GM19023 (cell line): ENCODE measurements at regions not wholly inside any gene's neighbourhood (a gene's known extent, or its start where the extent isn't known, plus 50 kb on each side); places are given as distances from the start of the nearest gene placed in this dataset.
A peak's percentile ranks its signal among the peaks of the same experiment; 100 is the strongest.
"Not testable (repeated sequence)": the region's sequence is repeated elsewhere in the genome, so short reads cannot be mapped to it uniquely, and the experiment has no call there.

ENCODE experiments used
- ATAC-seq: cut with Tn5 transposase; IDR thresholded peaks from one replicate; pipeline ENCODE4 v1.9.1; 2021; ENCODE audit warnings: mild to moderate bottlenecking, moderate library complexity; ENCODE audit not compliant: unreplicated experiment

DNA sequence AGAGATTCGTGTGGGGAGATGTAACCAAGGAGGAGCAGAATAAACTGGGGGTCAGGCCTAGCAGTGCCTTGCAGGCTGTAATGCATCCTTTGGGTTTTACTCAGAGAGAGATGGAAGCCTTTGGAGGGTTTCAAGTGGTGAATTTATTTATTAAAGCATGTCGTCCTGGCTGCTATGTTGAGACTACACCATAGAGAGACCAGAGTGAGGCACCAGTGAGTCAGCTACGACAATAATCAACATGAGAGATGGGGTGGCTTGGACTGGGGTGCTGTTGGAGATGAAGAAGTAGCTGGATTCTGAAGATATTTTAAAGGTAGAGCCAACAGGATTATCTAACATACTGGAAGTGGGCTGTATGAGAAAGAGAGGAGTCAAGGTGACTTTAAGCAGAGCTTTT lies 335.3 kb upstream of the ARHGEF26 start:
- ATAC-seq, result no peak

DNA sequence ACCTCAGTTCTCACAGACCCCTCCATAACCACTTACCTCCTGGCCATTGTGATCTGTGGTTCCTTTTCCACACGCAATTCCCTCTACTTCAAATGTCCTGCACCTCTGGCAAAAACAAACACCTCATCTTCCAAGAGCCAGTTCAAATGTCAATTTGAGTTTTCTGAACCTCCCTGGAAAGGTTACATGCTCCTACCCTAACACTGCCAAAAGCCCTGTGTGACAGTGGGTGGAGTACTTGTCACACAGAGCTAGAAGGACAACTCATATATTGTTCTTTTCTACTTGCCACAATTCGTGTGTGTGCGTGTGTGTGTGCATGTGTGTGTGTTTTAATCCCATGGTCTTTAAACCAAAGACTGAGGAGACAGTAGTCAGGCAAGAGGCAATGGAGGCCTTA lies 331.8 kb upstream of the ARHGEF26 start:
- ATAC-seq, result no peak

DNA sequence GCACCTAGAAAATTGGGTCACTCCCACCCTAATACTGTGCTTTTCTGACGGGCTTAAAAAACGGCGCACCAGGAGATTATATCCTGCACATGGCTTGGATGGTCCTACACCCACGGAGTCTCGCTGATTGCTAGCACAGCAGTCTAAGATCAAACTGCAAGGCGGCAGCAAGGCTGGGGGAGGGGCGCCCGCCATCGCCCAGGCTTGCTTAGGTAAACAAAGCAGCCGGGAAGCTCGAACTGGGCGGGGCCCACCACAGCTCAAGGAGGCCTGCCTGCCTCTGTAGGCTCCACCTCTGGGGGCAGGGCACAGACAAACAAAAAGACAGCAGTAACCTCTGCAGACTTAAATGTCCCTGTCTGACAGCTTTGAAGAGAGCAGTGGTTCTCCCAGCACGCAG lies 324.1 kb upstream of the ARHGEF26 start:
- not testable (repeated sequence) for ATAC-seq

DNA sequence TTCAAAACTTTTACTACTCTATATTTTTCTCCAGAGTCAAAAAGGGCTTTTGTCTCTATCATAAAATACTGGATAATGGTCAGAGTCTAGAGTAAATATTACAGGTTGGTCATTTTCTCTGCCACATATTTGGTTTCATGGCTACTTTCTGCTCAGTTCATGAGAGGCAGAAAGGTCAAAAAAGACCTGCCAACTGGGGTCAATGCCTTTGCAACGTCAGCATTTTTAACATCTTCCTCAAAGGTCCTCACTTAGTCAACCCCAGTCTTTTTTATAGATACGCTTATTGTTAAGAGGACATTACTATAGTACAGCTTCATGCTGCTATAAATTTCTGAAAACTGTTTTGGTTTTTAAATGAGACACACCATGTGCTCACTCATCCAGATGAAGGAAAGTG lies 312.1 kb upstream of the ARHGEF26 start:
- ATAC-seq, result no peak

DNA sequence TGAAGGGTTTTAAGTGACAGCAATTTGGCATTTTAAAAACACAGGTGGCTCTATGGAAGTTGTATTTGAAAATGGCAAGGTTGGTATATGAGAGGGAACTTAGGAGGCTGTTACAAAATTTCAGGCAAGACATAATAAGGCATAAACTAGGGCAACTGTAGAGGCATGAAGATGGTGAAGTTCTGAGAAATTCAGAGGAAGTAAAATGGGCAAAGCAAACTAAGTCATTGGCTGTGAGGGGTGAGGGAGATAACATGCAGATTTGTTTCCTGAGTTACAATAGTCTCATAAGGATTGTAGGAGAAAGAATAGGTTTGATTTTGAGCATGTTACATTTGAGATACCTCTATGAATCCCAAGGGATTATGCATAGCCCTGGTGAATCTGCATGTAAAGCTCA lies 302.9 kb upstream of the ARHGEF26 start:
- ATAC-seq, result no peak

DNA sequence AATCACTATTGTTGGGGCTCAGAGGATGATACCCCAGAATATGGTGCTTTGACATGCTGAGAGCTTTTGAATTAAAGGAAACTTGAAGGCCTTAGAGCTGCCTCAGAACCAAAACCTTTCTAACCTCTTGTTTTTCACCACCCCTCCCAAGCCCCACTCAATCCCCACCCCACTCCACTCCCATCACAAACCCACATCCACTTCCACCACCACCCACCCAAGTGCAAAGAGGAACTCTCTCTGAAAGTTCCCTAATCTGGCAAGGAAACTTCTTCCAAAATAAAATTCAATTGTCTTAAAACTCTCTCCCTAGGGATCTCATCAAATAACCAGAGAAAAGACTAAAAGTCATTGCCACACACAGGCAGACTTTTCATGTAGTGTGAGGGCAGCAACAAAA lies 301.2 kb upstream of the ARHGEF26 start:
- no peak for ATAC-seq

DNA sequence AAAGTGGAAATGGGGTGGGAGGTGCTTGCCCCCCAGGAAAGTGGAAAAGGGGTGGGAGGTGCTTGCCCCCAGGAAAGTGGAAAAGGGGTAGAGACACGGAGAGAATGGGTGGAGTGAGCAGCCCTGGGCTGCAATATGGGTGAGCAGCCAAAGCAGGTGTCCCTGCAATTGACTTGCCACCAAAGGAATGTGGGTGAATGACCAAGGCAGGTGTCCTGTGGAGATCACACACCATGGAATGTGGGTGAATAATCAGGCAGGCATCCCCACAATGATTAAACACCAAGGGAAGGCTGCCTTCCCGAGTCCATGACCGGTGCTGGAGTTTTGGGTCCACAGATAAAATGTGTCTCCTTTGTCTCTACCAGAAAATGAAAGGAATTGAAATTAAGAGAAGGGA lies 292.8 kb upstream of the ARHGEF26 start:
- not testable (repeated sequence) for ATAC-seq

DNA sequence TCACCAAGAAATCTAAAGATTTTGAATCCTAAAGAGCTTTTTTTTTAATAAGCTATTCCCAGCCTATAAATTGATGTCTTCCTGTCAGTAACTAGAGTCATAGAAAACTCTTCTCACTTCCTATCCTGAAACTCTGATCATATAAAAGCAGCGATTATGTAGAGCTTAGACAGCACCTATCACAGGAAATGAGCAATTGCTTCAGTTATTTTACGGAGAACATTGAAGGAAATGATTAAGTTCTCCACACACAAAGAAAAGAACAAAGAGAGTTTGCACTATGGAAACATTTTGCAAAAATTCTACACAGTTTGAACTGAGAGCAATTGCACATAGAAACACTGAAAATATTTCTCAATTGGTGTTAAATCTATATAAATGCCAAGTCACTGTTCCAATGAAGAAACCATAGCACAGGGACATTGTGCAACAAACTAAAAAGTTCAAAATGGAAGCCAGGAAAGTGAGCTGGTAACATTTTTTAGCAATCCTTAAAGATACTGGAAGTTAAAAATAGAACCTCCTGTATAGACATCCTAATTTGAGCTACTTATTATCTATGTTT lies 291.5 kb upstream of the ARHGEF26 start:
- no peak for ATAC-seq

DNA sequence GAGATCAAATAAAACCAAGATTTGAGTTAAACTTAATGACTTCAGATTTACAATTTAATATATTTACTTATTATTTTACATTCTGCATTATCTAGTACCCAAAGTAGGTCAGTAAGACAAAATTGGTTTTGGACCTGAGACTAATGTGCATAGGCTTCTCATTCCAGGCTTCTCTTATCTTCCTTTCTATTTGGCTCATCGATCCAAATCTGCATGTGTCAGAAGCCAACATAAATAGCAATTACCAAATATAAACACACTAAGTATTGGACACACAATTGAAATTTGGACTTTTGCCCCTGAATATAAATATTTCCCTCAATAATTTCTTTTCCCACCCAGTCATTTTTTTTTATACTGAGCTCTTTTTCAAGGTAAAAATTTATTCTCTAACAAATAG lies 290.6 kb upstream of the ARHGEF26 start:
- ATAC-seq, result no peak

DNA sequence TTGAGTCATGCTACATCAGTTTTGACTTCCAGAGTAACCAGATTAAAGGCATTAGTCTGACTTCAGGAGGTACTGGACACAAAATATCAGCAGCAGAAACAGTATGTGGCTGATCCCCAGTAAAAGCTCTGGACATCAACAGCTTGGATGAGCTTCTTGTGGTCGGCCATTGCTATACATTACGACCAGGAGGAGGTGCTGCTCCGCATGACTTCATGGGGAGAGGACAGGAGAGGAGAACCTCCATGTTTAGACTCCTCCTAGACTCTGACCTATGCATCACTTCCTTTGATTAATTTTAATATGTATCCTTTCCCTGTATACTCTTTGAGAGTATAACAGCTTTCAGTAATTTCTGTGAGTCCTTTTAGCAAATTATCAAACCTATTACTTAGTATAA lies 285.6 kb upstream of the ARHGEF26 start:
- ATAC-seq, result no peak

DNA sequence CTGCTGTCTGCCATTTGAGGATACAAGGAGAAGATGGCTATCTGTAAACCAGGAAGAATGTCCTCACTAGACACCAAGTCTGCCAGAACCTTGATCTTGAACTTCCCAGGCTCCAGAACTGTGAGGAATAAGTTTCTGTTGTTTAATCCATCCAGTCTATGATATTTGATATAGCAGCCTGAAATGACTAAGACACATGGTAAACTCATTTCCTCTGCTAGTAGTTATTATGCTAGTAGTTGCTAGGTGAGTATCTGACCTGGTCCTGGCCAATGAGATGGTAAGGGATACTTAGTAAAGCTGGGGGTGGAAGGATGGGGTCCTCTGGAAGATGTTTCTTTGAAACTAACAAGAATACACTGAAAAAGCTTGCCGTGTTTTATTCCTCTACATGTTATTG lies 280.7 kb upstream of the ARHGEF26 start:
- no peak for ATAC-seq

DNA sequence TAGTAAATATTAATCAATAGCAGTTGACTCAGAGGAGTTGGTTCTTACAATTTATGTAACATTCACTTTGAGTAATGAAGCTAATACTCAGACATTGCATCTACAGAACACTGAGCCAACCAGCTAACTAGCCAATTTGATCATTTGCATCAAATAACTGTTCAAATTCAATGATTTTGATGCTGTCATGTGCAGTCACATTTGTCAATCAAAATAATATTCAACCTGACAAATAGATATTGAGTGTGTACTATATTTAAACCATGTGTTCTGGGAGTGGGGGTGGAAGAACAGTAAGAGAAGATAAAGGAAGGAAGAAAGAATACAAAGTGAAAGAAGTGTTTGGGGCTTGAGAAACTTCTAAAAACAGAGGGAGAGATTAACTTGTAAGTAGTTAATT lies 277.2 kb upstream of the ARHGEF26 start:
- ATAC-seq, result no peak

DNA sequence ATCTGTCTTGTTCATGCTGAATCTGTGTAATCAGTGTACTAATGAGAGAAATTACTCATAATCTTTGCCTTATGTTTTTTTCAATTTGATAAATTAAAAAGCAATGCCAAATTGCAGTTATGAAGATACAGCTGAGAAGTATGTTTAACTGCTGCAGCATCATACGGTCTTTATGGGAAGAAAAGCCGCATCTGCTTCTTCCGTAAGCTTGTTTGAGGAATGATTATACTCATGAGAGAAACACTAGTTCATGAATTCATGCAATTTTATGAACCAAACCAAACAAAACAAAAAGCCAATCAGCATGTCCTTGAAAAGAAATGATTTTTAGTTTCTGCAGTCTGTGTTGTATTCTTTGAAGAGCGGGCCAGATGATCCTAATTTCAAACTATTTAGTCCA lies 275.9 kb upstream of the ARHGEF26 start:
- no peak for ATAC-seq

DNA sequence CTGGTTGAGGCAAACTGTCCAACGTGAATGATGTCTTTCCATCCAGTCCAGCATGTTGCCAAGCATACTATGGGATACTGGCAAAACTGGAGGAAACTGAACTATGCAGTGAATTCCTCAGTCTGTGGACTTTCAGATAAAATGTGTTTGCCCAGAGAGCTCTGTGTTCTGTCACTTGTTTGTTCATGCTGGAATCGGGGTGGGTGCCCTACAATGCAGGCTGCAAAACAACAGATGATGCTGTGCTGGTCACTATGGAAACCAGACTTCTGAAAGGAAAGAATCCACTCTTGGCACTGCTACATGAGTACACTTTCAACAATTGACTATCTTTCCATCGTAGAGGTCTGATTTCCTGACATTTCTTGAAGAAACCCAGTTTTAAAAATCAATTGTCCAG lies 272.5 kb upstream of the ARHGEF26 start:
- ATAC-seq, result no peak

DNA sequence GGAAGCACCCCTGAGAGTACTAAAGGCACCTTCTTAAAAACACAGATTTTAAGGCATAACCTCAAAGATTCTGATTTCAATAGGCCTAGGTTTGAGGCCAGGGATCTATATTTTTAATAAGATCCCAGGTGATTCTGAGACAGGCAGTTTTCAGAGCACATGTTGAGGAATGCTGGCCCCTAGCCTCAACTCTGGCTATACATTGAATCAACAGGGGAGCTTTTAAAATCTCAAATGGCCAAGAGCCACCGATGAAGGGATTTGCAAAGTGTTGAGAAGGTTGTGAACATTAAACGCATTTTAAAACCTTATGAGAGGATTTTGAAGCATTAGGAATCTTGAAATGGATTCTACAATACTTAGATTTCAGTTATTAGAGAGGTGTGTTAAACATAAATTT lies 268.8 kb upstream of the ARHGEF26 start:
- no peak for ATAC-seq

DNA sequence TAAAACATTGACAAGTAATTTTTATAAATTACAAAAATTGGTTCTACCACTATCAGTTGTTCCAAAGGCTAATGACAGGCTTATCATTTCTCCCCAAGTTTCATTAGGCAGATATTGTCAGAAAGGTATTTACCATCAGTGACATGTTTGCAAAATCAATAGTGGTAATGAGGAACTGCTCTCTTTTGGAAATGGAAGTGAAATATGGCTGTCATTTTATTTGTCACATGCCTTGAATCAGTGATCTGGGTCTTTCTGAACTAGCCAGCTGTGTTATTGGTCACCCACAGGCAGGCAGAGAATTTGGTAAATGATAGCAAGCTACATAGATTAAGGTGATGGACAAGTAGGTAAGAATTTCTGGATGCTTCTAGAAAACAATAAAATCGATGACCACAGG lies 268.0 kb upstream of the ARHGEF26 start:
- no peak for ATAC-seq

DNA sequence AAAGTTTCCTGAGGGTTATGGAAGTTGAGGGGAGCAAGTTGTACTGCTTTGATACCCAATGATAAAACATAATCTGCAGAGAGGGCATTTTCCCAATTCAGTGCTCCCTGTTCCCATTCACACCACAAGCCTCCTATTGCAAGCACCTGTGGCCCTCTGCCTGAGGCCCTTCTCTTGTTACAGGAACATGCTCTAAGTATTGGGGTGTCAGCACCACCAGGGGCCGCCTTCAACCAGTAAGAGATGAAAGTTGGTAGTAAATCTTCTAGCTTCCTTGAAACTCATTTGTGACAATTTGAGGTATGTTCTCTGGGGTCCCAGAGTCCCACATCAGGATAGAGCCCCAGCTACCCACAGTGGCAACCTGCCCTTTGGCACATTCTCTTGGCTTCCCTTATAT lies 265.4 kb upstream of the ARHGEF26 start:
- ATAC-seq, result peak; percentile 75

DNA sequence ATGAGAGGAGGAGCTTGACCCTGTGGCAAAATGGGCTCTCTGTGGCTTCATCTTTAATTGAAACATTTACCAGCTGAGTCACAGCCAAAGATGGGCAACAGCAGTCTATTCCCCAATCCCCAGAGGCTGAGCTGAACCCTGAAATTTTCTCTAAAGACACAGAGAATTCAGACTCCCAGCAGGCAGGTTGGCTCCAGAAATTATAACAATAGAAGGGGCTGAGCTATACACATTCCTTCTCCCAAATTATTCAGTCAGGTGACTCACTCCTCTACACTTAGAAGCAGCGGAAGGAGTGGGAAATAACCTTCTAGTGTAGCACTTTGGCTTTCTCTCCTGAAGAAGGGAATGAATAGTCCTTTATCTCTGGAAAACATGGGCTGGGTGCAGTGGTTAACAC lies 264.3 kb upstream of the ARHGEF26 start:
- ATAC-seq, result no peak

DNA sequence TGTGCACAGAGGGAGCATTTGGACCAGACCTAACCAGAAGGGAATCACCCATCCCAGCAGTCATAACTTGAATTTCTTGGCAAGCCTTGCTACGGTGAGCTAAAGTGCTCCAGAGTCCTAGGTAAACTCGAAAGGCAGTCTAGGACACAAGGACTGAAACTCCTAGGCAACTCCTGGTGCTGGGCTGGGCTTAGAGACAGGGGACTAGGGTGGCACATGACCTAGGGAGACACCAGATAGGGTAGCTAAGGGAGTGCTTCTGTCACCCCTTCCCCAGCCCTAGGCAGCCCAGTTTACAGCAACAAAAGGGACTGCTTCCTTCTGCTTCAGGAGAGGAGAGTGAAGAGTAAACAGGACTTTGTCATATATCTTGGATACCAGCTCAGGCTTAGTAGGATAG lies 256.4 kb upstream of the ARHGEF26 start:
- ATAC-seq, result no peak

DNA sequence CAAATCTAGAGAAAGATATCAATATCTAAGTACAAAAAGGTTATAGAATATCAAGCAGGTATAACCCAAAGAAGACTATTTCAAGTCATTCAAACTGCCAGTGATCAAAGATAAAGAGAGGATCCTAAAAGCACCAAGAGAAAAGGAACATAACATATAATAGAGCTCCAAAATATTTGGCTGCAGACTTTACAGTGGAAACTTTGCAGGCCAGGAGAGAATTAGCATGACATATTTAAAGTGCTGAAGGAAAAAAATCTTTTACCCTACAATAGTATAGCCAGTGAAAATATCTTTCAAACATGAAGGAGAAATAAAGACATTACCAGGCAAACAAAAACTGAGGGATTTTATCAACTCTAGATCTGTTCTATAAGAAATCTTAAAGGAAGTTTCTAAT lies 254.3 kb upstream of the ARHGEF26 start:
- ATAC-seq, result no peak

DNA sequence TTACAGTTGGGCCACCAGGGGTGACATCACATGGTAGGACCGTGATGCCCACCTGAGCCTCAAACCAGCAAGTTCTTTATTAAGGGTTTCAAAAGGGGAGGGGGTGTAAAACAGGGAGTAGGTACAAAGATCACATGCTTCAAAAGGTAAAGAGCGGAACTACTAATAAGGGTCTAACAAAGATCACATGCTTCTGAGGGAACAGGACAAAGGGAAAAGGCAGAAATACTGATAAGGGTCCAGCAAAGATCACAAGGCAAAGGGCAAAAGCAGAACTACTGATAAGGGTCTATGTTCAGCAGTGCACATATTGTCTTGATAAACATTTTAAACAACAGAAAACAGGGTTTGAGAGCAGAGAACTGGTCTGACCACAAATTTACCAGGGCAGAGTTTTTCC lies 246.8 kb upstream of the ARHGEF26 start:
- not testable (repeated sequence) for ATAC-seq

DNA sequence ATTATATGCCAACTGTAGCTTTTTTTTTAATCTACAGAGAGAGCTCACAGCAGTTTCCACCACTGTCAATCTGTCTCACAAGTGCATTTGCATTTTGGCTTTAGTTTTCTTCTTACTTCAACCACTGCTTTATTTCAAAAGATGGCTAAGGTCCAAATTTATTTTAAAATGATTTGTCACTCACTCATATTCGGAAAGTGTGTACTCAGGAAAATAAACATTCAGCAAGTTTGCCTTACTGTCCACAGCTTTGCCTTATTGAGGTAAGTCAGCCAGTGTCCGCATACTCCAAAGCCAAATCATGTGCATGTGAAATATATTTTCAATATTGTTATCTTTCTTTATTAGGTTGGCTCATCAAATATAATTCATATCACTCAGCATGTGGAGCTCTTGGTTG lies 240.7 kb upstream of the ARHGEF26 start:
- ATAC-seq, result no peak

DNA sequence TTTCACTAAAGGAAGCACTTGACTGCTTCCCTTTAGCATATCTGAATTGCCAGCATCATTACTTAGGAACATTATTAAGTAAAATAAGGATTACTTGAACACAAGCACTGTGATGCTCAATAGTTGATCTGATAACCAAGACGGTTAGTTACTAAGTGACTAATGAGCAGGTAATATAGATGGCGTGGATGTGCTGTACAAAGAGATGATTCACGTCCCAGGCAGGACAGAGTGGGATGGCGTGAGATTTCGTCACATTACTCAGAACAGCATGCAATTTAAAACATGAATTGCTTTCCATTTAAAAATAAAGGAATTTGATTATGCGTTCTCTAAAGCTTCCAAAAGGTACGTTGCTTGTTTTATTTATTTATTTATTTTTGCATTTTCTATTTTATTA lies 240.0 kb upstream of the ARHGEF26 start:
- ATAC-seq, result no peak

DNA sequence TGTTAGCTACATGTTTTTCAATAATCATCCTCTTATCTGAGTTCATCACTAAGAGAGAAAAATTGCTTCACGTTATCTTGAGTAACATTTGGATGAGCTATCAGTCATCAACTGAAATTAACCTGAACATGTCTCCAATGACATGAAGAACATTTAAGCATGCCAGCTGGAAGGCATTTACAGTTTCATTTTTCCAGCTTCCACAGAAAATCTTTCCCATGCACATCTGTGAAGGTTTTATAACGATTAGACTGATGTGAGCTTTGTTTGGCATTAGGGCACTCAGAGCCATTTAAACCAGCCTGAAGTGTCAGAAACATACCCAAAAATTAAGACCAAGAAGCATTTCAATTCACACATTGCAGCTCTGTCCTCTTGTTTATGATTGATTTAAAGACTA lies 235.8 kb upstream of the ARHGEF26 start:
- no peak for ATAC-seq
